ENCODE measurements at regions not wholly inside any gene's neighbourhood (a gene's known extent, or its start where the extent isn't known, plus 50 kb on each side); places are given as distances from the start of the nearest gene placed in this dataset.

GRCh38 chr7:136128050-136128449, 150.9 kb upstream of the MTPN start:
- TF ChIP-seq CTCF (IDR thresholded peaks at IDR 0.05; ENCODE audit: insufficient read depth, low read depth, low read length) (no peak), EZH2 (IDR thresholded peaks at IDR 0.05; ENCODE audit: insufficient read depth, low read length) (no peak)
- Histone ChIP-seq H2AFZ (ENCODE audit: low read depth, low read length) (no peak overlapping the region), H3K4me3 (ENCODE audit: insufficient read depth, low read depth, low read length) (no peak overlapping the region), H3K79me2 (ENCODE audit: insufficient read depth, low read length) (no peaks in the 10 kb centered on the region), H3K9me3 (ENCODE audit: insufficient read depth, low read depth, low read length) (no peaks in the 10 kb centered on the region), H3K36me3 (ENCODE audit: insufficient read depth, low read length) (no peaks in the 10 kb centered on the region), H3K27ac (ENCODE audit: low read depth, low read length) (no peak overlapping the region), H3K27me3 (ENCODE audit: insufficient read depth, low read length) (no peaks in the 10 kb centered on the region), H3K4me1 (ENCODE audit: insufficient read depth, low read length) (no peaks in the 10 kb centered on the region), H4K20me1 (ENCODE audit: insufficient read depth, low read length) (no peaks in the 10 kb centered on the region), H3K9ac (ENCODE audit: low read length) (no peak overlapping the region), H3K4me2 (ENCODE audit: low read length) (no peak overlapping the region)
- FAIRE-seq = no peak
- DNase-seq (ENCODE audit: low read depth) = no peak
- Mint-ChIP-seq H3K4me1 (ENCODE audit: low read depth, unreplicated experiment) (no peaks in the 10 kb centered on the region), H3K9me3 (ENCODE audit: unreplicated experiment) (peaks cover 4% of the 10 kb centered on the region), H3K27me3 (ENCODE audit: low read depth, unreplicated experiment) (peaks cover 10% of the 10 kb centered on the region), H3K4me3 (ENCODE audit: unreplicated experiment) (no peak overlapping the region), H3K27ac (ENCODE audit: unreplicated experiment) (no peak overlapping the region), H3K36me3 (ENCODE audit: low read depth, unreplicated experiment) (no peaks in the 10 kb centered on the region)

DNA sequence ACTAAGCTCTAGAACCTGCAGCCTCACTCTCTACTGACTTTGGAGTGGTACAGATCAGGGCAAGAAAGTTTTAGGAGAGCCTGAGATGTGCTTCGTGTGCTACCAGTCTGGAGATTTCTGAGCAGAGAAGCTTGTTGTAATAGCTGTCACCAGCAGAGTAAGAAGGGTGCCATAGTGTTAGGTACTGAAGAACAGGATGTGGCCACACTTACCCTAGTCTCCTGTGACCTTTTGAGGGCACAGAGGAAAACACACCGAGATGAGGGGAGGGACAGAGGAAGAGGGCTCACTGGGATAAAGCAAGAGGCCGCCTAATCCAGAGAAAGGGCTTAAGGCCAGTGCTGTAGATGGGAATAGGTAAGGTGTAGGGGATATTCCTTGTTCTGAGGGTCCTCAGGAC, 146.2 kb upstream of the MTPN start:
- Histone ChIP-seq H3K4me1 (ENCODE audit: insufficient read depth, low read length) (no peaks in the 10 kb centered on the region), H3K79me2 (ENCODE audit: insufficient read depth, low read length) (no peaks in the 10 kb centered on the region), H3K27ac (ENCODE audit: low read depth, low read length) (no peak overlapping the region), H3K4me2 (ENCODE audit: low read length) (no peak overlapping the region), H4K20me1 (ENCODE audit: insufficient read depth, low read length) (no peaks in the 10 kb centered on the region), H2AFZ (ENCODE audit: low read depth, low read length) (no peak overlapping the region), H3K4me3 (ENCODE audit: insufficient read depth, low read depth, low read length) (no peak overlapping the region), H3K27me3 (ENCODE audit: insufficient read depth, low read length) (no peaks in the 10 kb centered on the region), H3K9me3 (ENCODE audit: insufficient read depth, low read depth, low read length) (no peaks in the 10 kb centered on the region), H3K9ac (ENCODE audit: low read length) (no peak overlapping the region), H3K36me3 (ENCODE audit: insufficient read depth, low read length) (no peaks in the 10 kb centered on the region)
- no peak for DNase-seq (ENCODE audit: low read depth)
- no peak for FAIRE-seq
- H3K4me3 Mint-ChIP-seq (ENCODE audit: unreplicated experiment) = no peak overlapping the region
- H3K4me1 Mint-ChIP-seq (ENCODE audit: low read depth, unreplicated experiment) = no peaks in the 10 kb centered on the region
- no peak for TF ChIP-seq CTCF (IDR thresholded peaks at IDR 0.05; ENCODE audit: insufficient read depth, low read depth, low read length)
- no peak for TF ChIP-seq EZH2 (IDR thresholded peaks at IDR 0.05; ENCODE audit: insufficient read depth, low read length)
- no peak overlapping the region for H3K27ac Mint-ChIP-seq (ENCODE audit: unreplicated experiment)
- peaks cover 10% of the 10 kb centered on the region for H3K27me3 Mint-ChIP-seq (ENCODE audit: low read depth, unreplicated experiment)
- H3K36me3 Mint-ChIP-seq (ENCODE audit: low read depth, unreplicated experiment) = no peaks in the 10 kb centered on the region
- peaks cover 4% of the 10 kb centered on the region for H3K9me3 Mint-ChIP-seq (ENCODE audit: unreplicated experiment)

DNA sequence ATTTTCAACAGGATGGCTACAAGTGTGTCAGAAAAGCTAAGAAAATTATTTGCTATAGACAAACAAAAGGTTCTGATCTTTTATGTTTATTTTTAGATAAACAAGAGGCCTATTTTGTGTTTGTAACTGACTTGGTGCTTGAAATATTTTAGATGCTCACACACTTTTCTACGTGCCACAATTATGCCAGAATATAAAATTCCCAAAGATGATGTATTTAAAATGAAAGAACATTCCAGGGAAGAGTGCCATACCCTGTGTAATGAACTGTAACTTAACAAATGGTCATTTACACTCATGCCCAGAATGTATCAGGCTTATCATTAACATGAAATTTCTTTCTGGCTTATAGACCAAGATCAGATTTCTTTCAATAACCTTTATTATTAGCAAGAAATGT, 144.9 kb upstream of the MTPN start:
- no peak overlapping the region for H3K27ac ChIP-seq (ENCODE audit: low read depth, low read length)
- H3K27me3 Mint-ChIP-seq (ENCODE audit: low read depth, unreplicated experiment) = peaks cover 10% of the 10 kb centered on the region
- FAIRE-seq = no peak
- H3K4me3 Mint-ChIP-seq (ENCODE audit: unreplicated experiment) = no peak overlapping the region
- no peaks in the 10 kb centered on the region for H3K9me3 ChIP-seq (ENCODE audit: insufficient read depth, low read depth, low read length)
- H3K79me2 ChIP-seq (ENCODE audit: insufficient read depth, low read length) = no peaks in the 10 kb centered on the region
- H3K36me3 ChIP-seq (ENCODE audit: insufficient read depth, low read length) = no peaks in the 10 kb centered on the region
- no peaks in the 10 kb centered on the region for H3K4me1 ChIP-seq (ENCODE audit: insufficient read depth, low read length)
- H3K36me3 Mint-ChIP-seq (ENCODE audit: low read depth, unreplicated experiment) = no peaks in the 10 kb centered on the region
- no peaks in the 10 kb centered on the region for H4K20me1 ChIP-seq (ENCODE audit: insufficient read depth, low read length)
- DNase-seq (ENCODE audit: low read depth) = no peak
- H3K4me3 ChIP-seq (ENCODE audit: insufficient read depth, low read depth, low read length) = no peak overlapping the region
- H3K4me1 Mint-ChIP-seq (ENCODE audit: low read depth, unreplicated experiment) = no peaks in the 10 kb centered on the region
- H3K9ac ChIP-seq (ENCODE audit: low read length) = no peak overlapping the region
- no peak for TF ChIP-seq EZH2 (IDR thresholded peaks at IDR 0.05; ENCODE audit: insufficient read depth, low read length)
- H3K9me3 Mint-ChIP-seq (ENCODE audit: unreplicated experiment) = peaks cover 4% of the 10 kb centered on the region
- no peak overlapping the region for H3K27ac Mint-ChIP-seq (ENCODE audit: unreplicated experiment)
- no peak overlapping the region for H3K4me2 ChIP-seq (ENCODE audit: low read length)
- H2AFZ ChIP-seq (ENCODE audit: low read depth, low read length) = no peak overlapping the region
- no peaks in the 10 kb centered on the region for H3K27me3 ChIP-seq (ENCODE audit: insufficient read depth, low read length)
